ENCODE measurements at regions not wholly inside any gene's neighbourhood (a gene's known extent, or its start where the extent isn't known, plus 50 kb on each side); places are given as distances from the start of the nearest gene placed in this dataset.

DNA sequence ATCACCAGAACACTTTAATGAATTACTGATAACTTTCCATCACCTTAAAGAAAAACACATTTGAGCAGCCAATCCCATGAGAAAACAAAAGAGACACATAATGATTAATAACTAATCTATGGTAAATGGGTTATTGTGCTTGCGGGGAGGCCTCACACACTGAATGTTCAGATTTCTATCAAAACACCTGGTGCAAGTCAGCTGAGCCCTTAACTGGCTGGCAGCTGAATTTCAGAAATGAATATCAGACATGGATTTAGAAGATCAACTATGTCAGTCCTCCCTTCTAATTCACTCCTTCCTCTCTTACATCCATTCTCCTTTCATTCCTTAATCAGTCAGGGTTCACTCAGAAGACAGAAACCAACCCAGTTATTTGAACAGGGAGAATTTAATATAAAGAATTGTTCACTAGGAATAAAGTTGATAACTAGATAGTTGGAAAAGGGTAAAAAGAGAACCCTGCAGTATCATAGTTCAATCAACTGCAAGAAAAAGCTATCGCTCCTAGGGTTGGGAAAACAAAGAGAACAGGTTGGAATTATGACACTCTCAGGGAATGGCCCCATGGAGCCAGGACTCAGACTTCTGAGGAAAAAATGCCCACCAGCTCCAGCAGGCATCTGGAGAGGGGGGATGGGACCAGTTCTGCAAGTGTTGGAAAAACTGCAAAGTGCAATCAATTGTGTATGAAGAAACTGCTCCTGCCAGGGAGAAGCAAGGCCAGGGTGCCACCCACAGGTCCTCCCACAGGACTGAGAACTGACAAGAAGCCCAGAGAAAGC lies 577.1 kb upstream of the CDH5 start:
- H3K27me3 Mint-ChIP-seq (ENCODE audit: insufficient read depth), result peaks cover 8% of the 10 kb centered on the region
- TF ChIP-seq, protein P1, sequence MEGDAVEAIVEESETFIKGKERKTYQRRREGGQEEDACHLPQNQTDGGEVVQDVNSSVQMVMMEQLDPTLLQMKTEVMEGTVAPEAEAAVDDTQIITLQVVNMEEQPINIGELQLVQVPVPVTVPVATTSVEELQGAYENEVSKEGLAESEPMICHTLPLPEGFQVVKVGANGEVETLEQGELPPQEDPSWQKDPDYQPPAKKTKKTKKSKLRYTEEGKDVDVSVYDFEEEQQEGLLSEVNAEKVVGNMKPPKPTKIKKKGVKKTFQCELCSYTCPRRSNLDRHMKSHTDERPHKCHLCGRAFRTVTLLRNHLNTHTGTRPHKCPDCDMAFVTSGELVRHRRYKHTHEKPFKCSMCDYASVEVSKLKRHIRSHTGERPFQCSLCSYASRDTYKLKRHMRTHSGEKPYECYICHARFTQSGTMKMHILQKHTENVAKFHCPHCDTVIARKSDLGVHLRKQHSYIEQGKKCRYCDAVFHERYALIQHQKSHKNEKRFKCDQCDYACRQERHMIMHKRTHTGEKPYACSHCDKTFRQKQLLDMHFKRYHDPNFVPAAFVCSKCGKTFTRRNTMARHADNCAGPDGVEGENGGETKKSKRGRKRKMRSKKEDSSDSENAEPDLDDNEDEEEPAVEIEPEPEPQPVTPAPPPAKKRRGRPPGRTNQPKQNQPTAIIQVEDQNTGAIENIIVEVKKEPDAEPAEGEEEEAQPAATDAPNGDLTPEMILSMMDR (IDR thresholded peaks at IDR 0.05), result no peak

DNA sequence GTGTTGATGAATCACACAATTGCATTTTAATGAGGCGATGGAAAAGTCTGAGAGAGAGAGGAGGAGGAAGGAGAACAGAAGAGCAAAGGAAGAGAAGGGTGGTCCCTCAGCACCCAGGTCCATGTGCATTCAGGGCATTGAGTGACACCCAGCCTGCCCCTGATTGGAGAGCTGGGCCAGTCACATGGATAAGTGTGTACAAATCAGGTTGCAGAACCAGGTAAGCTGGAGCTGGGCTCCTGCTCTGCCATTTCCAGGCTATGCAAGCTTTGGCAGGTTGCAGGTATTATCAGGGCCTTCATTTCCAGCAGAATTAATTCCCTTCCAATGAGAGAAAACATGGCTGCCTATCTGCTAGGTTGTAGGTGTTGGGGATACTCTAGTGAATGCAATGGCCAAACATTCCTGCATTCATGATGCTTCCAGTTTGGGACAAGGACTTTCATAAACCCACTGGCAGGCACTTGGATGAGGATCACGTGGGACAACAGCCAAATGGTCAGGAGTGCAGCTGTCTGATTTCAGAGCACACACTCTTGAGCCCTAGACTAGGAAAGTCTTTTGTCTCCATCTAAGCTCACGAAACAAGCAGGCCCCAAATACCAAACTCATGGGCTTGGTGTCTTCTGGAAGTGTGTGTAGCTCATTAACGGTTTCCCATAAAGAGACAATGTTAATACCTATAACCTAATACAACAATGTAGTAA lies 577.9 kb upstream of the CDH5 start:
- TF ChIP-seq, protein P1 (IDR thresholded peaks at IDR 0.05), result no peak
- no peaks in the 10 kb centered on the region for H3K9me3 Mint-ChIP-seq
- H3K27me3 Mint-ChIP-seq (ENCODE audit: insufficient read depth), result peaks cover 8% of the 10 kb centered on the region
- DNase-seq, result no peak
- no peak overlapping the region for H3K27ac Mint-ChIP-seq
- H3K4me3 Mint-ChIP-seq, result no peak overlapping the region
- H3K36me3 Mint-ChIP-seq (ENCODE audit: low read depth), result no peaks in the 10 kb centered on the region
- H3K4me1 Mint-ChIP-seq (ENCODE audit: low read depth), result peaks cover 5% of the 10 kb centered on the region

More for the DNA sequence above, 577.1 kb upstream of the CDH5 start:
- Mint-ChIP-seq H3K4me1 (ENCODE audit: low read depth) (no peaks in the 10 kb centered on the region), H3K36me3 (ENCODE audit: low read depth) (no peaks in the 10 kb centered on the region), H3K4me3 (no peak overlapping the region), H3K9me3 (no peaks in the 10 kb centered on the region), H3K27ac (no peak overlapping the region)
- no peak for DNase-seq

DNA sequence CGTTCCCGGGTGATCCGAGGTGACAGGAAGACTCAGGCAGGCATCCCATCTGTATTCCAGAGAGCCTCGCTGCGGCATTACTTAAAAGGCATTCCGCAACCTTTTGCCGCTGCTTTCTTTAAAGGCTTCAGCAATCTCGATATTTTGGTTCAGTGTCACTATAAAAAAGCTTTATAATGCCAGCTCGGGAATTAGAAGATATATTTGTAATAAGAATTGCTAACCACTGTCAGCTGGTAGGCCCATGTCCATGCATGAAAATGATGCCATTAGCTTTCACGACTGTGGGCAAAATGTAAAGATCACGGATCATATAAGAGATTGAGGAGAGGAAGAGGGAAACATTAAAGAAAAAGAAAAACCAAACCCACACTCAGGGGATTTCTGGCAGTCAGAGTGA lies 578.6 kb upstream of the CDH5 start:
- Mint-ChIP-seq H3K27ac (no peak overlapping the region), H3K4me1 (ENCODE audit: low read depth) (peaks cover 11% of the 10 kb centered on the region), H3K9me3 (no peaks in the 10 kb centered on the region), H3K4me3 (no peak overlapping the region), H3K36me3 (ENCODE audit: low read depth) (no peaks in the 10 kb centered on the region), H3K27me3 (ENCODE audit: insufficient read depth) (peaks cover 8% of the 10 kb centered on the region)
- no peak for DNase-seq
- TF ChIP-seq, protein P1 (IDR thresholded peaks at IDR 0.05), result no peak

DNA sequence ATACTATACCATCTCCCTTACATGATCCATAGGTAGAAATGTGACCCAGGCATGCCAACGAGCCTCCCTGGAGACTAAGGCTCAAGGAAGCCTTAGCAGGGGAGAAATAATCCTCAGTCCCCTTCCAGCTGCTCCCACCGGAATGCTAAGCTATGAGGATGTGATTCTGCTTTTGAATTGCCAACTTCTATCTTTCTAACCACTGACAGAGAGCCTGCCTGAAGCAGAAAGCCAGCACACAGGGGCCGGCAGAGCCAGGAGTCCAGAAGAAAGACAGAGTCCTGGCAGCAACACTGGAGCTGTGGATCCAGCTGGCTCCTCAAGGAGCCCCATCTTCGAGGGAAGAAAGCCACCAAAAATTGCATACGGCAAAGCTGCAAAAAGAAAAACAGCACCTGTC lies 579.6 kb upstream of the CDH5 start:
- no peak for DNase-seq
- H3K9me3 Mint-ChIP-seq, result no peaks in the 10 kb centered on the region
- peaks cover 22% of the 10 kb centered on the region for H3K4me1 Mint-ChIP-seq (ENCODE audit: low read depth)
- H3K27ac Mint-ChIP-seq, result no peak overlapping the region
- TF ChIP-seq, protein P1 (IDR thresholded peaks at IDR 0.05), result no peak
- no peaks in the 10 kb centered on the region for H3K36me3 Mint-ChIP-seq (ENCODE audit: low read depth)
- peaks cover 8% of the 10 kb centered on the region for H3K27me3 Mint-ChIP-seq (ENCODE audit: insufficient read depth)
- no peak overlapping the region for H3K4me3 Mint-ChIP-seq

DNA sequence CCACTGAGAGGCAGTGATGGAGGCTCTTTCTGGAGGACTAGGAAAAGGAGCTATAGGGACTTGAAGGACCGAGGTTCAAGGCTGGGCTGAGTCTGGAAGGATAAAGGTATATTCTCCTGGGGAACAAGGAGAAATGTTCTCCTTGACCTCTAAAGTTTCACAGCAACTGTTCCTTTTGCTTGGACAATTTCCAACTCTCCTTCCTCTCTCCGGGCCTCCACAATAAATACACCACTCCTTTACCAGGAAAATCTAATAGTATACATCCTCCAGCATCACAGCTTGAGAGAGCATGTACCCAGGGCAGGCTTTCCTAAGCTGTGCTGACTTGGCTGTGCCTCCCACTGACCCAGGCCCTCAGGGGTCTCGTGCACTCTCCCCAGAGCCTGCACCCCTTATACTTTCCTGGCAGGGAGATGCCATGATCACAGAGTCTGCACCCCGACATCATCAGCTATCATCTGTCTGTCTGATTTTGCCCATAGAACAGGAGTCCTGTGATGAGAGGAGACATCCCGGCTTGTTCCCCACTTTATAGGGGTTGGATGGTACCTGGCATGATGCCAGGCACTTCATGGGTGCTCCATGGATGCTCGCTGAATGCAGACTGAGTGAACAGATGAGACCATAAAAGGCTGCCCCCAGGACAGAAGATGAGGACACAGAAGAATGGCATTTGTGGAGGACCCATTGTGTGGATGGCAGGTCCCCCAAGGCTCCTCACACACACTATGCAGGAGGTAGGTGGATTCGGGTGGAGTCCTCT lies 582.6 kb upstream of the CDH5 start:
- peaks cover 32% of the 10 kb centered on the region for H3K4me1 Mint-ChIP-seq (ENCODE audit: low read depth)
- DNase-seq, result no peak

More for the DNA sequence above, 582.6 kb upstream of the CDH5 start:
- H3K4me3 Mint-ChIP-seq, result no peak overlapping the region
- H3K27me3 Mint-ChIP-seq (ENCODE audit: insufficient read depth), result peaks cover 5% of the 10 kb centered on the region
- no peaks in the 10 kb centered on the region for H3K36me3 Mint-ChIP-seq (ENCODE audit: low read depth)
- no peaks in the 10 kb centered on the region for H3K9me3 Mint-ChIP-seq
- H3K27ac Mint-ChIP-seq, result no peak overlapping the region
- TF ChIP-seq, protein P1 (IDR thresholded peaks at IDR 0.05), result no peak
